ENCODE measurements at regions not wholly inside any gene's neighbourhood (a gene's known extent, or its start where the extent isn't known, plus 50 kb on each side); places are given as distances from the start of the nearest gene placed in this dataset.

DNA sequence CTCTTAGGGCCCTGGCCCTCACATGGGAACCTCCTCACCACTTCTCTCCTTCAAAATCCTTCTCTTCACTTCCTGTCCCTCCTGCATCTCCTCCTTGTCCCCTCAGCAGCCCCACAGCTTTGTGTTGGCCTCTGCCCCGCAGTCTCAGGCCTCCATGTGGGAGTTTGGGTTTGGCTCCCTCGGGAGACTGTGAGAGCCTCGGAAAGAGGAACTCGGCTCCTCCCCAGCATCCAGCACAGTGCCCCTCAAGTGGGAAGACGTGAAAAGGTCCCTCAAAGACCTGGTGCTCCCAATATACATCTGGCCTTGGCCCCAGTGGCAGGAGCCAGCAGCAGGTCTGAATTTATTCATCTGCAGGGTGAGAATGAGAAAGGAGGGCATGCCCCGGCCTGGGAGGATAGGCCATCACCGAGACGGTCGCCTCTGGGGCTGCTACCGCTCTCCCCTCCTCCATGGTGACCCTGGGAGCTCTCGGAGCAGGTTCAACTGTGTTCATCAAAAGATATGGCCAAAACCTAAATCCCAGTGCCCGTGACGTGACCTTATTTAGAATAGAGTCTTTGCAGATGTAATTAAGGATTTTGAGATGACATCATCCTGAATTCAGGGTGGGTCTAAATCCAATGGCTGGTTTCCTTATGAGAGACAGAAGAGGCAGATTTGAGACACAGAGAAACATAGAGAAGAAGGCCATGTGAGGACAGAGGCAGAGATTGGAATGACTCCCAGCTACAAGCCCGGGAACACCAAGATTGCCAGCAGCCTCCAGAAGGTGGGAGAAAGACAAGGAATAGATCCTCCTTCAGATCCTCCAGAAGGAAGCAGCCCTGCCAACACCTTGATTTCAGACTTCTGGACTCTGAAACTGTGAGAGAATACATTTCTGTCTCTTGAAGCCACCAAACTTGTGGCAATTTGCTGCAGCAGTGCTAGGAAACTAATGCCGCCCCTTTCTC is 135.1 kb downstream of the MRM1 start:
- no peak for DNase-seq
- H3K4me3 ChIP-seq (ENCODE audit: low read depth, low read length) = no peak overlapping the region
- H3K36me3 ChIP-seq (replicated peaks) = no peaks in the 10 kb centered on the region
- no peak overlapping the region for H3K27ac ChIP-seq
- H3K27me3 ChIP-seq (replicated peaks) = peaks cover 8% of the 10 kb centered on the region
- no peak for TF ChIP-seq CTCF (IDR thresholded peaks at IDR 0.05; ENCODE audit: low read depth, low read length, missing control alignments)
- in situ Hi-C loops (cut with HindIII; ENCODE audit: low pct_ligation_motif_present, low sequenced_read_pairs) = no loop called here

- no peak for DNase-seq
- in situ Hi-C loops (cut with HindIII; ENCODE audit: low pct_ligation_motif_present, low sequenced_read_pairs) = no loop called here
- no peak for TF ChIP-seq CTCF (IDR thresholded peaks at IDR 0.05; ENCODE audit: low read depth, low read length, missing control alignments)
- no peak overlapping the region for H3K4me3 ChIP-seq (ENCODE audit: low read depth, low read length)
- H3K27ac ChIP-seq = no peak overlapping the region
- H3K27me3 ChIP-seq (replicated peaks) = peaks cover 5% of the 10 kb centered on the region
- no peaks in the 10 kb centered on the region for H3K36me3 ChIP-seq (replicated peaks)
These were observed 137.8 kb downstream of the MRM1 start for GRCh38 chr17:36739208-36739607.

GRCh38 chr17:36740157-36740556 is 138.8 kb downstream of the MRM1 start:
- in situ Hi-C loops (cut with HindIII; ENCODE audit: low pct_ligation_motif_present, low sequenced_read_pairs) = no loop called here
- Histone ChIP-seq H3K27ac (no peak overlapping the region), H3K4me3 (ENCODE audit: low read depth, low read length) (no peak overlapping the region), H3K27me3 (replicated peaks) (peaks cover 5% of the 10 kb centered on the region), H3K36me3 (replicated peaks) (no peaks in the 10 kb centered on the region)
- DNase-seq = no peak
- no peak for TF ChIP-seq CTCF (IDR thresholded peaks at IDR 0.05; ENCODE audit: low read depth, low read length, missing control alignments)

GRCh38 chr17:36741019-36741902 is 139.9 kb downstream of the MRM1 start:
- TF ChIP-seq CTCF (IDR thresholded peaks at IDR 0.05; ENCODE audit: low read depth, low read length, missing control alignments) = no peak
- H3K36me3 ChIP-seq (replicated peaks) = no peaks in the 10 kb centered on the region
- DNase-seq = no peak
- in situ Hi-C loops (cut with HindIII; ENCODE audit: low pct_ligation_motif_present, low sequenced_read_pairs) = no loop called here
- no peak overlapping the region for H3K4me3 ChIP-seq (ENCODE audit: low read depth, low read length)
- H3K27me3 ChIP-seq (replicated peaks) = peaks cover 5% of the 10 kb centered on the region
- H3K27ac ChIP-seq = no peak overlapping the region

DNA sequence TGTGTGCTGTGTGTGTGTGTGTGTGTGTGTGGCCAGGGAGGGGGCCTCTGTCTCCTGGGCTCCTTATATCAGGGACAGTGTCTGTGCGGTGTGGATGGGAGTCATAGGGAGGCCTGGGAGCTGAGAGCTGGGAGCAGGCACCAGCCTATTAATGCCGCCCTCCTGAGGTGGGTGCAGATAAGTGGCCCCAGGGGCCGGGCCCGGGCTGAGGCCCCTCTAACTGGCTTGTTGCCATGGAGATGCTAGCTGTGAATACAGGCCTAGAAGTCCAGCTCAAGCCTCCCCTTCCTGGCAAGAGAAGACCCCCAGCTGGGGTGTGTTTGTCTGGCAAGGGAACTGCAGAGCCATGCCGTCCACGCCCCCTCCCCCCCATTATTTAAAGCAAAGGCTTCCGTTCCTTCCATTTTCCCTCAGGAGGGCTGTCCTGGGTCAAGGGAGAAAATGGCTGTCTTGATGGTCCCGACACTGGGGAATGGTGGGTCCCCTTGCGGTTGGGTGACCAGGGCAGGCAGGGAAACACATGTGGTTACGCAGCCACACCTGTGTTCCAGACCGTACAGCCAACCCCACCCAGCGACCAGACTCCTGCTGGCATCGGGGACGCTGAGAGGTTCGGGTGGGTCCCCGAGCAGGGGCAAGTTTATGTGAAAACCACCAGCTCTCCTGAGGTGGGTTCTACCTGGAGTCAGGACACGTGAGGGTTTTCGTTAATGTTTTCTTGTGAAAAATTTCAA is 141.1 kb downstream of the MRM1 start:
- no peaks in the 10 kb centered on the region for H3K27me3 ChIP-seq (replicated peaks)
- H3K36me3 ChIP-seq (replicated peaks) = no peaks in the 10 kb centered on the region
- in situ Hi-C loops (cut with HindIII; ENCODE audit: low pct_ligation_motif_present, low sequenced_read_pairs) = no loop called here
- no peak overlapping the region for H3K4me3 ChIP-seq (ENCODE audit: low read depth, low read length)
- no peak for TF ChIP-seq CTCF (IDR thresholded peaks at IDR 0.05; ENCODE audit: low read depth, low read length, missing control alignments)
- no peak overlapping the region for H3K27ac ChIP-seq
- DNase-seq = no peak
